Head of caudate nucleus (tissue), 42 donors: ENCODE measurements at regions not wholly inside any gene's neighbourhood (a gene's known extent, or its start where the extent isn't known, plus 50 kb on each side); places are given as distances from the start of the nearest gene placed in this dataset.
"Not testable (repeated sequence)": the region's sequence is repeated elsewhere in the genome, so short reads cannot be mapped to it uniquely, and the experiment has no call there.

Experiments
- DNase-seq, 42 donors: peaks; one replicate each; pipeline versions ENCODE4 v3.0.0 to v3.0.0-alpha.2; 2020 to 2021; ENCODE audit warnings: mixed read lengths in 7 of 42
- intact Hi-C: fragments of 100-400 bp; cut with DNase I; formaldehyde crosslinking; loops from one replicate; pipeline ENCODE4 v1.15.0; 2022

DNA sequence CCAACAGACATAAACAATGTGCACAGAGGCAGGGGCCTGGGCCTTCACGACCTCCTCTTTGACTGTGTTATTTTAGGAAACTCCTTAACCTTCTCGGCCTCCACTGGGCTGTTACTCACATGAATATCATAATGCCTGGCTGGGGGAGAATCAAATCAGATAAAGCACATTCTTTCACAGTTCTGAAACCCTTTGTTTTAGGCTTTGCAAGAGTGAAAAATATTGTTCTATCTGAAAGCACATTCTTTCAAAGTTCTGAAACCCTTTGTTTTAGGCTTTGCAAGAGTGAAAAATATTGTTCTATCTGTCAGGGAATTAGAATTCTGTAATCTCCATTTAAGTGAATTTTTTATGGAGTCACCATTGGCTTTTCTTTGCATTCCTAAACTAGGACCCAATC is 50.7 kb upstream of the SYNDIG1 start:
- no peak for DNase-seq
- intact Hi-C loops = no loop called here

DNA sequence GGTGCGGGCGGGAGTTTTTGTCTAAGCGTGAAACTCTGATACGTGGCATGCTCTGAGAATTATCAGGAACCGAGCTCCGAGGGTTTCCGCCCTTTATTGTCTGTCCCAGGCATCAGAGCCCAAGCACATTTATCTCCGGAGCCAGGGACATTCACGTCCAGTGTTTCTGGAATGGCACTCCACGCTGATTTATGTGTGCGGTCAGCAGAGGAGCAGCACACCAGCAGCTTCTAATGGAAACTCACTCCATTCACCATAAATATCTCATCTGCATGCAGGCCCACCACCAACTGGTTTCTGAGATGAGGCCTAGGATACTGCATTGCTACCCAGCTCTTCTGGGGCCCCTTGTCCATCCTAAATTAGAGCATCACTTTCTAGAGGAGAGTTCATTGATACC is 51.9 kb upstream of the SYNDIG1 start:
- intact Hi-C loops = no loop called here
- no peak for DNase-seq

DNA sequence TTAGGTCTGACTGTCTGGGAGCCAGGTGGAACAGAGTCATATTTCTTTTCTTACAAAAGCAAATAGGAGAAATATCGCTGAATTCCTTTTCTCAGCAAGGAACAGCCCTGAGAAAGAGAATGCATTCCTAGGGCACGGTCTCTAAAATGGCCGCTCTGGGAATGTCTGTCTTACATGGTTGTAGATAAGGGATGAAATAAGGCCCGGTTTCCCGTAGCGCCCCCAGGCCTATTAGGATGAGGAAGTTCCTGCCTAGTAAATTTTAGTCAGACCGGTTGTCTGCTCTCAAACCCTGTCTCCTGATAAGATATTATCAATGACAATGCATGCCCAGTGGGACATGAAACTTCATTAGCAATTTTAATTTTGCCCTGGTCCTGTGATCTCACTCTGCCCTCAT is 54.0 kb upstream of the SYNDIG1 start:
- intact Hi-C loops, DNase-seq: not testable (repeated sequence)

DNA sequence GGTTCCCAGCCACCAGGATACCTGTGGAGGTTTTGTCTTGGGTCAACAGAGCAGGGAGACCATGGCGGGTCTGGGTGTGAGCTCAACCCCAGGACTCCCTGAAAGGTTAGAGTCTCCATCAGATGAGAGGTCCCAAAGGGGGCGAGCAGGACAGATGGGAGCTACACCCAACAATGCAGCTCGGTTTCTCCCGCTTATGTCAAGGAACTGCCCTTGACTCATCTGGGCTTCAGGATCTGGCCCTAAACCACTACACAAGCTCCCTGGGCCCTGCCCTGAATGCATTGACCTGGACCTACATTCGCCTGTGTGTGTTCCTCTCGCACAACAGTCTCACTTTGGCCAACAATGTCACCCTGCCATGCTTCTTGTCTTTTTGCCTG is 57.6 kb upstream of the SYNDIG1 start:
- intact Hi-C loops = no loop called here
- DNase-seq = no peak

DNA sequence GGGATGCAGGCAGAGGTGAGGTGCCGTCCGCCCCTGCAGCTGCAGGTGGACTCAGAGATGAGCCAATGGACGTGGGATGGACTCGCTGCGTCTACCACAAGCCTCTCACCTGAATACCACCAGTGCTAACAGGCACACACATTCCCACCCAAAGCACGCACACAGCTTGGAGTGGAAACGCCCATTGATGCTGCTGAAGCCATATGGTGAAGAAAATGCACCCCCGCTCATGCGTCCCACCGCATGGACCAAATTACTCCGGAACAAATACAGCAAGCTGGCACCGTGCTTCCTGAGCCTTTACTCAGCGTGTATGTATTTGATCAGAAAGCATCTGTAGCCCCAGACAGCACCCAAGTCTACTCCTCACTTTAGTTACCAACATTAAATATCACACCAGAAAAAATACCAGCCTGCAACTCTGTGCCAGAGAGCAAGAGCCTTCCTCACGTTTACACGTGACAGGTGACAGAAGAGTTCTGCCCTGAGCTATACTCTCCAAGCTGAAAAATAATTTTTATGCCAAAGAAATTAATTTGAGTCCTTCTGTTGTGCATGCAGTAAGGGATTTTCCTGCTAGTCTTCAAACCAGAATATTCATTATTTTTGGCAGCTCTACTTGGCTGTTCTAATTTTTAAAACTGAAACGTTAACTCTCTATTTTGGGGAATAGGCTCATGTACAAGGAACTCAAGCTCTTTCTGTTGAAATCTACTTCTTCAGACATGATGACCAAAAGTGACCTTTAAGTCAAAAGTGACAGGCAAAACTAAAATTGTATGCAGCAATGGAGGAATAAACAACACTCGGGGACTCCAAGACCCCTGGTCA is 58.2 kb upstream of the SYNDIG1 start:
- DNase-seq = no peak
- intact Hi-C loops = no loop called here

DNA sequence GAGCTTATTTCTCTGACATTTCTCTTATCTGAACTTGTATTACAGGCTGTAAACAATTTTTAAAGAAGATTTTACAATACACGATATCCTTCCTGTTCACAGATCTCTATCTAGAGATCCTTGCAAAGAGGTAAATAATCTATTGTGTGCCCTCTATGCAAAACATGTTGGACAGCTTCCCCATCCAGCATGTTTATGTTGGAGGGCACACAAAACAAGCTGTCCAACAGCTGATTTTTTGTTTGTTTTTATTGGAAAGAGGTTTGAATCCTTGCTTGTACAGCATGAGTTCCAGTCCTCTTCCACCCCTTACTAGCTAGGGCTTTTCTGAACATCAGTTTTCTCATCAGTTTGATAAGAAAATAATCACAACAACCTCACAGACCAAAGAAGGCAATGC is 62.3 kb upstream of the SYNDIG1 start:
- intact Hi-C loops = no loop called here

DNA sequence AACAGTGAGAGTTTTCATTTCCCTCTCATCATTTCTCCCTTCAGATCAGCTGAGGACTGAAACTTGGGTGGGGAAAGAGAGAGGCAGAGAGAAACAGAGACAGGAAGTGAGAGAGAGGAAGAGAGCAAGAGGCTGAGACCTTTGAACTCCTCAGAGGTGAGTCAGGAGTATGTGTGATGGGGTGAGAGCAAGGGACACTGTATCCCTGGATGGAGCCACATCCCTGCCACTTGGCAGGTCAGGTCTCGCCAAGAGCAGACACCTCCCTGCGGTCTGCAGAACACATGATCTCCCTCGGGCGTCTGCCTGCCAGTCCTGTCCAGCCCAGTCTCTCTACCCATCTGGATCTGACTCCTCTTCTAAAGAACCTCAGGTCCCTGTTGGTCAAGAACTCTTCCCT is 62.7 kb upstream of the SYNDIG1 start:
- DNase-seq = peak in 2 of 42 donors; percentile 14 to 19

More for the DNA sequence above, 62.3 kb upstream of the SYNDIG1 start:
- DNase-seq = no peak

DNA sequence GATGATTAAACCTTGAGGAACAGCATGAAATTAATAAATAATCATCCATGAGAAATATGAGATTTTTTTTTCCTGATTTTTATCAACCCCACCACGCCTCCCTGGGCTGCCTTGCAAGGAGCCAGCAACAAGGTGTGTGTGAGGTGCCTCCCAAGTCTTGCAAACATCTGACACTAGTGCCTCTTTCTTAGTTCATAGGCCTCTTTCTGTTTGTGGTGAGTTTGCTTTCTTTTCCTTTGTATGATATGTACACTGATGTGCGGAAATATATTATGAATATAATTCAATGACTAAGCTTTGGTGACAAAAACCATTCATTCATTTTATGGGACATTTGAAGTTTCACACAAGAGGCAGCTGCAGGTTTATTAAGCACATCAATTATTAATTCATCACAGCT is 63.2 kb upstream of the SYNDIG1 start:
- DNase-seq = no peak
- intact Hi-C loops = no loop called here

More for the DNA sequence above, 62.7 kb upstream of the SYNDIG1 start:
- intact Hi-C loops = no loop called here

DNA sequence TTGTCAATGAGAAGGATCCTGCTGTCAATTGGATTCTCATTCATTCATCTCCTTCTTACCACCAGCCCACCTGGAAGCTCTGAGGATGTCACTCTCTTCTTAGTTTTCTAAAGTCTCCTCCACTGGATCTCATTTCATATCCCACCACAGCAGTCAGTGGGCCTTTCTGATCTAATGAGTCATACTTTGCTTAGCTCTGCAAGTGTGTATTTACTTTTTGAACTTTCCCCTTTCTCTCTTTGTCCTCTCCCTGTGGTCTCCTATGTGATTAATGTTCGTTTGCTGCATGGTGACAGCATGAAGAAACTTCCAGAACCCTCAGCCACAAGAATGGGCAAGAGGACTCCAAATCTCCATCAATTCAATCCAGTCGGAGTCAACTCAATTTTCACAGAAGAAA is 63.6 kb upstream of the SYNDIG1 start:
- intact Hi-C loops = no loop called here
- DNase-seq = no peak

DNA sequence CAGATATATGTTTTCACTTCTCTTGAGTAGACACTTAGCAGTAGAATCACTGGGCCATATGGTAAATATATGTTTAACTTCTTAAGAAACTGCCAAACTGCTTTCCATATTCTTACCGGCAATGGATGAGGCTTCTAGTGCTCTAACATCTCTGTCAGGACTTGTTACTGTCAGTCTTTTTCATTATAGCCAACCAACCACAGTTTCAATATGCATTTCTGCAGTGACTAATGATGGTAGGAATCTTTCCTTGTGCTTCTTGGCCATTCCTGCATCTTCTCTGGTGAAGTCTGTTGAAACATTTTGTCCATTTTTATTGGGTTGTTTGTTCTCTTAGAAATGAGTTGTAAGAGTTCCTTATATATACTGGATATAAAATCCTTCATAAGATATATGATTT is 66.0 kb upstream of the SYNDIG1 start:
- no peak for DNase-seq
- intact Hi-C loops = no loop called here

DNA sequence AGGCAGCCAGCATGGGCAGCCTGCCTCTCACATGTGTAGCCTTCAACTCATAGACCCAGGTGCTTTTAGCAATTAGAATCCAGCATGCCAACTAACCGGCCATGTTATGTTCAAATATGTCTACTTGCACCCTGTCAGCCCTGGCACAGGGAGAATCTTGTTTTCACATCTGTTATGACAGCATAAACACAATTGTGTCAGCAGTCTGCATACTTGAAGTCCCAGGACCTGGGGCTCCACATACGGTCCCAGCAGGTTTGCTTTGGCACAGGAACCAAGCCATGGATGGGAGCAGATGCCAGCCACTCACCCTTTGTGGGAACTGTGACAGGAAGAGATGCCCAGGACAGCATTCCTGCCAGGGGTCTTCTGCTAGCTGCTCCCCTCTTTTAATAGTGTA is 67.2 kb upstream of the SYNDIG1 start:
- intact Hi-C loops = no loop called here
- DNase-seq = no peak

DNA sequence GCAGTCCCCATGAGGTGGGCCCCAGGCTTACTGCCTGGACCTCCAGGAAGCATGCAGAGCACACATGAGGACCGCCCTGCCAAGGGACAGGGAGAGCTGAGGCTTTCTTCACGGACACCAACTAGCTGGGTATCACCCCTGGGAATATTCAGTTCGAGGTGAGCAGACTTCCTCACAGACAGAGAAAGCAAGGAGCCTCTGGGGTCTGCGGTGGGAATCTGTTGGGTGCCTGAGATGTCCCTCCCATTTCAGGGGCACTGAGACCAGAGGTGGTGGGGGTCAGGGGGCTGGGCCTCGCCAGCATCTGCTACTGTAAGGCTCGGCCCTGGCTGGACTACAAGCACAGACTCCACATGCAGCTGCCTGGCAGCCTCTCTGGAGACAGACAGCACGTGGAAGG is 74.3 kb upstream of the SYNDIG1 start:
- no peak for DNase-seq
- intact Hi-C loops = no loop called here

DNA sequence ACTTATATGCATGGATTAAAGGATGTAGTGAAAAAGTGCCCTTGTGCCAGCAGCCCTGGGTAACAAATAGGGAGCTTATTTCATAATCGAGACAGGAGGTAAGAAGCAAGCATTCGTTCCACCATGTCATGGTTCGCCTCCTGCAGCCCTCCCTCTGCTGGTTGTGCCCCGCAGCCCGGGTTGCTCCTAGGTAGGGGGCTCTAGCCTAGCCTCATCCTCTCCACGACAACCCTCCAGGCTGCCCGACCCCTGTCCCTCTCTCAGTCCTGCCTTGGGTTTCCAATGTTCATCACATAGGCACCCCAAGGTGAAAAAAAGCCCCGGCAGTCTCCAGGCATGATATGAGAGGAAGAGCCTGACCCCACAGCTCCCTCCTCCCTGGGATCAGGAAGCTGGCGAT is 75.5 kb upstream of the SYNDIG1 start:
- intact Hi-C loops = no loop called here
- no peak for DNase-seq

DNA sequence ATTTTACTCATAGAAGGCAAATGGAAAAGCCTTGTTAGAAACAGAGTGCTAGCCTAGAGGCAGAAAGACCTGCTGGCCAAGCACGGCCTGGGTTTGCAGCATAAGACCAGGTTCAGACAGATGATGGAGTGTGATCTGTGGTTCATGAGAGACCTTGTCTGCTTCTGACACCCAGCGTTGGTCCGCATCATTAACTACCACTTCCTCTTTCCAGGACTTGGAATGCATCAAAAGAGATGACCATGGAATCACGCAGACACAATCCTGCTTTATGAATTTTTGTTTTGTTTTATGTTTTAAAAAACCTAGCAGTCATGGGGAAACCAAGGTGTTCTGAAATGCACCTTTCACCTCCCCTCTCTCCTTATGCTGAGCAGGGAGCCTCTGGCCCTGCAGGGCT is 76.8 kb upstream of the SYNDIG1 start:
- intact Hi-C loops = no loop called here
- no peak for DNase-seq

DNA sequence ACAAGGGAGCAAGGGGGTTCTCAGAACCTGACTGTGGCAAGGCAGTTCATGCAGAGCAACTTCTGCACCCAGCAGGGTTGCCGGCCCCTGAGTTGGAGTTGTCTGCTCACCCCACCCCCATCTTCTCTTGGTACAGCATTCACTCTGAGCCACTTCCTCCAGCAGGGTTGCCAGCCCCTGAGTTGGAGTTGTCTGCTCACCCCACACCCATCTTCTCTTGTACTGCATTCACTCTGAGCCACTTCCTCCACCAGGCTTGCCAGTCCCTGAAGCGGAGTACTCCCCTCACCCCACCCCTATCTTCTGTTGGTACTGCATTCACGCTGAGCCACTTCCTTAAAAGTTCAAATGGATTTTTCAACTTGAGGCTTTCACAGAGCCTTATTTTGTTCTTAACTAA is 79.7 kb upstream of the SYNDIG1 start:
- DNase-seq = peak in 36 of 42 donors; percentile 8 to 66 (median 44)
- intact Hi-C loops = no loop called here

DNA sequence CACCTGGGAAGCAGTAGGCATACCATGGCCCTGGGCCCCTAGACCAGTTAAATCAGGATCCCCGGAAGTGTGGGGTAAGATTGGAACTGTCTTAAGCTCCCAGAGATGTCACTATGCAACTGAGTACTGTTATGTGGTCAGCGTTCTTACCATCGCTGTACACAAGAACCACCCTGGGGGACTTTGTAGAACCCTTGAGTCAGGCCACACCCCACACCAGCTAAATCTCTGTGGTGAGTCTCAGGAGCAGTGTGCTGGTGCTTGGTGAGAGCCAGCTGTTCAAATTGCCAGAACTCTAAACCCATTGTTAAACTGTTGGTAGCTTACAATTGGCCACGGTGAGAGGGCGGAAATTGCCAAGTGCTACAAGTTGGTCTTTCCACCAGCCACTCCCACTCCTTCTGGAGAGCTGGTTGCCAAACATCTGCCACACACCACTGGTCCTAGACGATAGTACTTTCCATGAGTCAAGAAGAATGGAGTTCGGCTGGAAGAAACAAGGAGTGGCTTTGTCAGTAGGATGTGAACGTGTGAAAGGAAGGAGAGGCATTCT is 80.5 kb upstream of the SYNDIG1 start:
- DNase-seq = no peak
- intact Hi-C loops = no loop called here

DNA sequence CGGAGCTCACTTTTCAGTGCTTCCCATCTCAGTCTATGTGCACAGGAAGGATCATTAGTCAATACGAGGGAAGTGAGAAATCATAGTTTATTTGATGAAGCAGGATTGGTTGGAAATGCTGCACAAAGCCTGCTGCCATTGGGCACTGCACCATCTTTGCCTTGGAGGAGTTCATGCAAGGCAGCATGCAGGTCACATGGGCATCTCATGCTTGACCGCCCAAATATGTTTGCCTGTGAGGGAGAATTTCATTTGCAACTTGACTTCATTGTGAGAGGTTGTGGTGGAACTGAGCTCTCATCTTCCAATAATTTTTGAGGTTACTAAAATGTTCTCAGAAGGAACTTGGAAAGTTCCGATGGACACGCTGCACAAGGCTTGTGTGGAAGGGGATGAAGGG is 83.9 kb upstream of the SYNDIG1 start:
- intact Hi-C loops = no loop called here
- DNase-seq = no peak

DNA sequence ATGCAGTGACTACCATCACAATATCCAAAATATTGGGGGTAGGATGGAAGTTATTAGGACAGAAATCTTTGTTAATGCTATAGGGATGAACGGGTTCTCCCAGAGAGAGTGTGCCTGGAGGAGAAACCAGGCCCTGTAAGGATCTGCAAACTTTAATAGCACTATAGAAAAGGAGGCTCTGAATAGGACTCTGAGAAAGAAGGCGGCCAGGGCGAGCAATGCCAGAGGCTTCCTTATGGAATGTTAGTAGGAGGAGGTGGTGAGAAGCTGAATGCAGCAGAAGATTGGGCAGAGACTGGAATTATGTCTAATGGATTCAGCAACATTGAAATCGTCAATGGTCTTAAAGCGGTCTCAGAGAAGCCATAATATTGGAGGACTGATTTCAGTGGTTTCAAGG is 84.6 kb upstream of the SYNDIG1 start:
- intact Hi-C loops = no loop called here
- no peak for DNase-seq

DNA sequence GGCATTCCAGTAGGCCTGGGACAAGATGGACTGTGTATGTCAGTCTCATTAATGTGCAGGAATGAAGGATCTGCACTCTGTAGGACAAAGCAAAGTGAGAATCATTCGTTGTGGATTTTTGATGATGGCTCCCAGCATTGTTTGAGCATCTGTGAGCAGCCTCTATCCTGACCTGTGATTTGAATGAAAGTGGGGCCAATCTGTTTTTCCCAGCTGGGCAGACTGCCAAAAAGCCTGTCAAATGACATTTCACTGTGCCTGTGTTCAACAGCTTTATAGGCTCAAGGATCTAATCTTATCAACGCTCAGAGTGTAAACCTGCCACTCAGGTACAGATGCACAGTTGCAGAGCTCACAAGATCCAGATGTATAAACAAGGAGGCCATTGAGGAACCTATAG is 86.7 kb upstream of the SYNDIG1 start:
- intact Hi-C loops = no loop called here
- peak in 14 of 42 donors; percentile 16 to 72 (median 42) for DNase-seq

DNA sequence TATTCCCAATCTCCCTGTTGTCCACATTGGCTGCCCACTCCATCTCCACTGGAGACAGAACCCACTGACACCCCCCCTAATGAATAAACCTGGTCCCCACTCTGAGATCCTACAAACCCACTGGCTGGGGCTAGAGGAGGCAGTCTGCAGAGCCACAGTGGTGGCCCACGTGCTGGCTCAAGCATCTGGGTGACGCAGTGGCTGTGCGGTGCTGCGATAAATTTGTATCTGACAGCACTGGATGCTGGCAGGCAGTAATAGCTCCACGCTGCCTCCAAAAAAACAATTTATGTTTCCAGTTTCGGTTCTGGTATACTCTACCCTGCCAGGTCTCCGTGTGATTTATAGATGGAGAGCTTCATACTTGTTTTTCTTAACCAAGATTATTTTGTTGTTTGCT is 87.1 kb upstream of the SYNDIG1 start:
- DNase-seq = peak in 19 of 42 donors; percentile 11 to 57 (median 43)
- intact Hi-C loops = no loop called here

DNA sequence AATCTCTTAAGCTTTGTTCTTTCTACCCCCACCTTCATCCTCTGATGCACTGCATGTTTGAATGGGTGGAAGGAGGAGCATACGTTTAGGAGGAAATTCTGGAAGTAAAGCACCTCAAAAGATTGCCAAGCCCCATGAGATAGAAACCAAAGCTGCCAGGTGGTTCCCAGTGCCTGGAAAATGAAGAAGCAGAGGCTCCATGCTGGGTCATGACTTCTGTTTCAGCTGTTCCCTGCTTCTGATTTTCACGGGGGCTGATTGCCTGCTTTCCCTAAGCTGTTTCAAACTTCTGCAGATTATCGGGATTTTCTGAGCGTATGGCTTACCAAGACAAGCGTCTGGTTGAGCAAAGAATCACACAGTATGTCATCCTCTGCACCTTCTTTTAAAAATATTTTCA is 87.5 kb upstream of the SYNDIG1 start:
- intact Hi-C loops = no loop called here
- no peak for DNase-seq
